ENCODE measurements at regions not wholly inside any gene's neighbourhood (a gene's known extent, or its start where the extent isn't known, plus 50 kb on each side); places are given as distances from the start of the nearest gene placed in this dataset.

DNA sequence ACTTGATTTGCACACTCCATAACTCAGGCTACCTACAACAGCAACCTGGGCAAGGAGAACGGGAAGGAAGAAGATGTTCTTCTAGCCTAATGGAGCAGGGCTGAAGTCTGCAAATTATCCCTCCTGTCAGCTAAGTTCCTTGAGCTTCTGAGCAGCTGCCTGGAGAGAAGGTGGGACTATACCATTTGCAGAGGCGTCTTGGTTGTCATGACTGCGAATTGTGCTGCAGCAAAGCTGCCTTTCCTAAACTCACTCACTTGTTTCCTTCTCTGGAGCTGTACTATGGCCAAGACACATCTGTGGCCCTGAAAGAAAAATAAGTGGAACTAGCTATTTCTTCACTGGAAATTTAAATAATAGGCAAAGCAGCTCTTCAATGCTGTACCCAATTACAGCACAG, 682.4 kb upstream of the GRIA3 start:
- TF ChIP-seq, protein P1, sequence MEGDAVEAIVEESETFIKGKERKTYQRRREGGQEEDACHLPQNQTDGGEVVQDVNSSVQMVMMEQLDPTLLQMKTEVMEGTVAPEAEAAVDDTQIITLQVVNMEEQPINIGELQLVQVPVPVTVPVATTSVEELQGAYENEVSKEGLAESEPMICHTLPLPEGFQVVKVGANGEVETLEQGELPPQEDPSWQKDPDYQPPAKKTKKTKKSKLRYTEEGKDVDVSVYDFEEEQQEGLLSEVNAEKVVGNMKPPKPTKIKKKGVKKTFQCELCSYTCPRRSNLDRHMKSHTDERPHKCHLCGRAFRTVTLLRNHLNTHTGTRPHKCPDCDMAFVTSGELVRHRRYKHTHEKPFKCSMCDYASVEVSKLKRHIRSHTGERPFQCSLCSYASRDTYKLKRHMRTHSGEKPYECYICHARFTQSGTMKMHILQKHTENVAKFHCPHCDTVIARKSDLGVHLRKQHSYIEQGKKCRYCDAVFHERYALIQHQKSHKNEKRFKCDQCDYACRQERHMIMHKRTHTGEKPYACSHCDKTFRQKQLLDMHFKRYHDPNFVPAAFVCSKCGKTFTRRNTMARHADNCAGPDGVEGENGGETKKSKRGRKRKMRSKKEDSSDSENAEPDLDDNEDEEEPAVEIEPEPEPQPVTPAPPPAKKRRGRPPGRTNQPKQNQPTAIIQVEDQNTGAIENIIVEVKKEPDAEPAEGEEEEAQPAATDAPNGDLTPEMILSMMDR (IDR thresholded peaks at IDR 0.05; ENCODE audit: insufficient read depth, low read length, severe bottlenecking), result no peak
- Histone ChIP-seq H3K36me3 (ENCODE audit: control insufficient read depth, insufficient read depth, low read length) (no peaks in the 10 kb centered on the region), H3K4me3 (ENCODE audit: low read depth, low read length) (no peak overlapping the region), H3K27me3 (ENCODE audit: control insufficient read depth, insufficient read depth, low read length) (no peaks in the 10 kb centered on the region)
- DNase-seq (ENCODE audit: low read depth) (no peak), FAIRE-seq (peak; percentile 32)

DNA sequence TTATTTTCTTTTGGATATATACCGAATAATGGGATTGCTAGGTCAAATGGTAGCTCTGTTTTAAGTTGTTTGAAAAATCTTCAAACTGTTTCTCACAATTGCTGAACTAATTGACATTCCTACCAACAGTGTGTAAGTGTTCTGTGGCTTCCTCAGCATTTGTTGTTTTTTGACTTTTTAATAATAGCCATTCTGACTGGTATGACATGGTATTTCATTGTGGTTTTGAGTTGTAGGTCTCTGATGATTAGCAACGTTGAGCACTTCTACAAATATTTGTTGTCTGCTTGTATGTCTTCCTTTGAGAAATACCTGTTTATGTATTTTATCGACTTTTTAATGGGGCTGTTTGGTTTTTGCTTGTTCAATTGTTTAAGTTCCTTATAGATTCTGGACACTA, 680.1 kb upstream of the GRIA3 start:
- Histone ChIP-seq H3K27me3 (ENCODE audit: control insufficient read depth, insufficient read depth, low read length) (no peaks in the 10 kb centered on the region), H3K4me3 (ENCODE audit: low read depth, low read length) (no peak overlapping the region), H3K36me3 (ENCODE audit: control insufficient read depth, insufficient read depth, low read length) (no peaks in the 10 kb centered on the region)
- DNase-seq (ENCODE audit: low read depth) (peak; percentile 7), FAIRE-seq (no peak)
- TF ChIP-seq, protein P1 (IDR thresholded peaks at IDR 0.05; ENCODE audit: insufficient read depth, low read length, severe bottlenecking), result no peak

DNA sequence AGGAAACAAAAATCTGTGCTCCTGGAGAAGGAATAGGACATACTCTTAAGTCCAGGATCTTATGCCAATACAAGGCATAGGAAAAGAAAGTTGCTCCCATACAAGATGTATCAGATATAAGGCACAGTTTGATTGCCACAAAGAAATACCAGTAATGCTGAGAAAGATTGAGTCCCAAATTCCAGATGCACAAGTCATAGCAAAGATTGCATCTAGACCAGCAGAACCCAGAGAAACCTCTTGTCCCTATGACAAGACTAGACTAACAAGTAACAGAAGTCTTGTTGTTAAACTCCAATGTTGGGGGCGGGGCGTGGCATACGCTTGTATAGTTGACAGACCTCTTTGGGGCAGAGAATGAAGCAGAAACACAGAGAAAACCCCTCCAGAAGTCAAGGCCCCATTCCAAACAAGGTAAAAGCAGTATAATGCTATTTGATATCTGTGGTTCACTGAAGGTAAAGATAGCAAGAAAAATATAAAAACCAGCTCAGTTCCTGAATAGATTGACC, 671.5 kb upstream of the GRIA3 start:
- FAIRE-seq, result no peak
- peak; percentile 12 for DNase-seq (ENCODE audit: low read depth)
- H3K27me3 ChIP-seq (ENCODE audit: control insufficient read depth, insufficient read depth, low read length), result no peaks in the 10 kb centered on the region
- no peak overlapping the region for H3K4me3 ChIP-seq (ENCODE audit: low read depth, low read length)
- TF ChIP-seq, protein P1 (IDR thresholded peaks at IDR 0.05; ENCODE audit: insufficient read depth, low read length, severe bottlenecking), result no peak
- no peaks in the 10 kb centered on the region for H3K36me3 ChIP-seq (ENCODE audit: control insufficient read depth, insufficient read depth, low read length)

DNA sequence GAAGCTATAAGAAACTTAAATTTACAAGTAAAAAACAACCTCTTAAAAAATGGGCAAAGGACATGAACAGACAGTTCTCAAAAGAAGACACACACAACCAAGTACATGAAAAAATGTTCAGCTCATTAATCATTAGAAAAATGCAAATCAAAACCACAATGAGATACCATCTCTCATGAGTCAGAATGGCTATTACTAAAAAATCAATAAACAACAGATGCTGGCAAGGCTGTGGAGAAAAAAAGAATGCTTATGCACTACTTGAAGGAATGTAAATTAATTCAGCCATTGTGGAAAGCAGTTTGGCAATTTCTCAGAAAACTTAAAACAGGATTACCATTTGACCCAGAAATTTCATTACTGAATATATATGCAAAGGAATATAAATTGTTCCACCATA, 666.3 kb upstream of the GRIA3 start:
- Histone ChIP-seq H3K27me3 (ENCODE audit: control insufficient read depth, insufficient read depth, low read length) (no peaks in the 10 kb centered on the region), H3K36me3 (ENCODE audit: control insufficient read depth, insufficient read depth, low read length) (no peaks in the 10 kb centered on the region), H3K4me3 (ENCODE audit: low read depth, low read length) (no peak overlapping the region)
- TF ChIP-seq, protein P1 (IDR thresholded peaks at IDR 0.05; ENCODE audit: insufficient read depth, low read length, severe bottlenecking), result no peak
- DNase-seq (ENCODE audit: low read depth) (peak; percentile 20), FAIRE-seq (no peak)

DNA sequence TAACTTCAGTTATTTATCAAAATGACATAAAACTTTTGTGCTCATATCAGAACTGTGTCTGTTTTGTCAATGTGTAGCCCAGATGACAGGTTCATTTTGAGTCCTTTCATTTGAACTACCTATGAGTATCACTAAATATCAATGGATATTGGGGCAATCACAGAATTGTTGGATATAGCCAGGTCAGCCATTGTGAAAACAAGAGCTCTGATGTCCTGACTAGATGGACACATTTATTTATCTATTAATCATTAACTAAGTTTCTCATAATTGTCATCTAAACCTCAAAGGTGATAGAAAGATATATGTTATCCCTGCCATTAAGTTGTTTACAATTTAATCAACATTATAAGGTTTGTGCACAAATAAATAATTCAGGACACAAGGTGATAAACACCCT, 638.3 kb upstream of the GRIA3 start:
- TF ChIP-seq, protein P1 (IDR thresholded peaks at IDR 0.05; ENCODE audit: insufficient read depth, low read length, severe bottlenecking), result no peak
- no peak overlapping the region for H3K4me3 ChIP-seq (ENCODE audit: low read depth, low read length)
- no peak for DNase-seq (ENCODE audit: low read depth)
- no peaks in the 10 kb centered on the region for H3K27me3 ChIP-seq (ENCODE audit: control insufficient read depth, insufficient read depth, low read length)
- no peaks in the 10 kb centered on the region for H3K36me3 ChIP-seq (ENCODE audit: control insufficient read depth, insufficient read depth, low read length)
- FAIRE-seq, result no peak

DNA sequence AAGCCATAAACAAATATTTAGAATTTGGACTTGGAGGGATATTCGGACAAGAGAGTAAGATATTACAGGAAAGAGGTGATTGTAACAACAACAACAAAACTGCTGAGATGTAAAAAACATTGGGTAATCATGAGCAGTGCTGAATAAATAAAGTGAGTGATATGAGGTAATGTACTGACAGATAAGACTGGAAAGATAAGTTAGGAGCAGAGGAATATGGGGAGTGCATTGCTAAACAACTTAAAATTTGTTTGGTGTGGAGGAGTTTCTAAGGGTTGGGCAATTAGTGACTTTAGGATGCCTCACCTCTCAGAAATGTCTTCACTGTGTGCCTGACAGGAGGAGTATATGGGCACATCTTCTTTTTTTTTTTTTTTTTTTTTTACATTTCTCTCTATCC, 637.8 kb upstream of the GRIA3 start:
- FAIRE-seq (no peak), DNase-seq (ENCODE audit: low read depth) (peak; percentile 45)
- TF ChIP-seq, protein P1 (IDR thresholded peaks at IDR 0.05; ENCODE audit: insufficient read depth, low read length, severe bottlenecking), result no peak
- no peaks in the 10 kb centered on the region for H3K36me3 ChIP-seq (ENCODE audit: control insufficient read depth, insufficient read depth, low read length)
- H3K4me3 ChIP-seq (ENCODE audit: low read depth, low read length), result no peak overlapping the region
- H3K27me3 ChIP-seq (ENCODE audit: control insufficient read depth, insufficient read depth, low read length), result no peaks in the 10 kb centered on the region
